Endothelial cell of umbilical vein (primary cell): ENCODE measurements at regions not wholly inside any gene's neighbourhood (a gene's known extent, or its start where the extent isn't known, plus 50 kb on each side); places are given as distances from the start of the nearest gene placed in this dataset.

Experiments used
- BruUV-seq: library from RNA; stranded (reverse); fragments of 400-500 nt; replicated peaks from 2 replicates; lab custom pipeline; 2021; lab: Mats Ljungman, UMichigan
- CTCF ChIA-PET: fragments of 300-600, 350-600 bp; sonication (Branson Sonifier 250); formaldehyde crosslinking; loops from one replicate; lab custom pipeline; 2021; ENCODE audit warnings: antibody characterized with exemption, inconsistent platforms; lab: Charles Lee
- POLR2A ChIA-PET: fragments of 300-600, 350-600 bp; sonication (Branson Sonifier 250); formaldehyde crosslinking; loops from one replicate; lab custom pipeline; 2021; ENCODE audit warnings: antibody characterized with exemption, inconsistent platforms; lab: Charles Lee
- DNase-seq: peaks from one replicate; pipeline ENCODE4 v3.0.0-alpha.2; 2011; ENCODE audit warnings: low read depth, low spot score
- FAIRE-seq: peaks from 2 replicates; lab custom pipeline; 2011; peaks lifted over from hg19 to GRCh38; lab: Jason Lieb, UNC
- H2AFZ ChIP-seq: 2 replicates; pipeline ENCODE4 v1.6.0; 2012; ENCODE audit warnings: low read depth, low read length, control low read depth, inconsistent platforms
- H3K27ac ChIP-seq: 2 replicates; pipeline ENCODE4 v1.5.1; 2011; ENCODE audit warnings: low read depth, mild to moderate bottlenecking, control low read depth, low read length, moderate library complexity; ENCODE audit not compliant: insufficient read depth
- H3K27me3 ChIP-seq, 2 experiments: 2 replicates each; pipeline versions ENCODE4 v1.6.0 to v1.6.1; 2011; ENCODE audit warnings: low read length in 2 of 2, mixed read lengths in 1 of 2; ENCODE audit not compliant: control insufficient read depth in 2 of 2, insufficient read depth in 2 of 2
- H3K36me3 ChIP-seq, 2 experiments: 2 replicates in 1 of 2; 3 replicates in 1 of 2; pipeline ENCODE4 v1.5.1; 2011; ENCODE audit warnings: low read length in 2 of 2, mild to moderate bottlenecking in 1 of 2, moderate library complexity in 1 of 2; ENCODE audit not compliant: control insufficient read depth in 2 of 2, insufficient read depth in 2 of 2; ENCODE audit errors: extremely low read depth in 1 of 2
- H3K4me1 ChIP-seq: 3 replicates; pipeline ENCODE4 v1.5.1; 2011; ENCODE audit warnings: mild to moderate bottlenecking, low read length; ENCODE audit not compliant: control insufficient read depth, insufficient read depth; ENCODE audit errors: extremely low read depth
- H3K4me2 ChIP-seq: 2 replicates; pipeline ENCODE4 v1.6.1; 2011; ENCODE audit warnings: low read length, control low read depth, mixed read lengths; ENCODE audit not compliant: insufficient read depth
- H3K4me3 ChIP-seq, 3 experiments: fragments of 200-600 bp in 1 of 3; sonication (generic), shearing (Covaris generic) in 1 of 3; replicated peaks in 1 of 3; 2 replicates each; pipeline ENCODE4 v1.5.1; 2011 to 2016; ENCODE audit warnings: control low read depth in 3 of 3, low read length in 3 of 3, mild to moderate bottlenecking in 2 of 3, inconsistent platforms in 1 of 3, low read depth in 1 of 3, moderate library complexity in 1 of 3; ENCODE audit not compliant: insufficient read depth in 1 of 3
- H3K79me2 ChIP-seq: 2 replicates; pipeline ENCODE4 v1.6.0; 2012; ENCODE audit warnings: low read length, inconsistent platforms; ENCODE audit not compliant: control insufficient read depth, insufficient read depth
- H3K9ac ChIP-seq: replicated peaks from 2 replicates; pipeline ENCODE3; 2011; ENCODE audit warnings: low read length, control low read depth; ENCODE audit not compliant: insufficient read depth; ENCODE audit errors: extremely low read depth
- H3K9me1 ChIP-seq: replicated peaks from 3 replicates; pipeline ENCODE4 v1.6.0; 2011; ENCODE audit warnings: mild to moderate bottlenecking, low read length; ENCODE audit not compliant: control insufficient read depth, insufficient read depth; ENCODE audit errors: extremely low read depth
- H3K9me3 ChIP-seq: replicated peaks from 2 replicates; pipeline ENCODE4 v1.5.1; 2012; ENCODE audit warnings: low read length, inconsistent platforms; ENCODE audit not compliant: control insufficient read depth, insufficient read depth
- H4K20me1 ChIP-seq: replicated peaks from 2 replicates; pipeline ENCODE3; 2011; ENCODE audit warnings: mild to moderate bottlenecking, low read length; ENCODE audit not compliant: control insufficient read depth, insufficient read depth; ENCODE audit errors: extremely low read depth
- CTCF ChIP-seq, 2 donors: IDR thresholded peaks; 1 replicate in 1 of 2; 2 replicates in 1 of 2; pipeline ENCODE4 v1.5.1; 2011; ENCODE audit warnings: low read length in 2 of 2, mild to moderate bottlenecking in 2 of 2, moderate library complexity in 2 of 2, control low read depth in 1 of 2, inconsistent platforms in 1 of 2, low read depth in 1 of 2; ENCODE audit not compliant: insufficient read depth in 1 of 2; ENCODE audit errors: extremely low read depth in 1 of 2
- EZH2 ChIP-seq: IDR thresholded peaks from 2 replicates; pipeline ENCODE4 v1.6.1; 2012; ENCODE audit warnings: borderline replicate concordance, low read depth, mild to moderate bottlenecking, moderate library complexity, low read length, inconsistent platforms; ENCODE audit not compliant: severe bottlenecking
- FOS ChIP-seq: IDR thresholded peaks from 2 replicates; pipeline ENCODE4 v1.6.1; 2011; ENCODE audit warnings: mild to moderate bottlenecking, low read length, moderate library complexity, borderline replicate concordance; ENCODE audit not compliant: insufficient read depth
- GATA2 ChIP-seq: IDR thresholded peaks from 2 replicates; pipeline ENCODE4 v1.7.0; 2011; ENCODE audit warnings: low read depth, mild to moderate bottlenecking, moderate library complexity, mixed read lengths, low read length; ENCODE audit not compliant: insufficient read length, insufficient read depth
- JUN ChIP-seq: IDR thresholded peaks from 2 replicates; pipeline ENCODE4 v1.6.1; 2011; ENCODE audit warnings: borderline replicate concordance, low read depth; ENCODE audit not compliant: insufficient read length, insufficient read depth
- MAX ChIP-seq: IDR thresholded peaks from 2 replicates; pipeline ENCODE4 v1.6.1; 2011; ENCODE audit not compliant: insufficient read depth, insufficient read length
- MYC ChIP-seq: IDR thresholded peaks from one replicate; pipeline ENCODE4 v1.6.1; 2011; ENCODE audit warnings: mild to moderate bottlenecking, low read depth, low read length
- POLR2A ChIP-seq: IDR thresholded peaks from 2 replicates; pipeline ENCODE4 v1.6.1; 2012; ENCODE audit warnings: low read depth, mild to moderate bottlenecking, control low read depth, low read length
- POLR2AphosphoS5 ChIP-seq: IDR thresholded peaks from 2 replicates; pipeline ENCODE4 v1.6.1; 2012; ENCODE audit warnings: low read depth, mild to moderate bottlenecking, control low read depth, low read length, moderate library complexity; ENCODE audit not compliant: insufficient read depth
- dilution Hi-C: fragments of 300-500 bp; cut with MboI; formaldehyde crosslinking; loops from one replicate; pipeline ENCODE4 v1.15.0; 2019; ENCODE audit warnings: low sequenced_read_pairs; ENCODE audit not compliant: extremely low pct_ligation_motif_present
- intact Hi-C: fragments of 100-400 bp; cut with micrococcal nuclease; formaldehyde crosslinking; loops from one replicate; pipeline ENCODE4 v1.10.0; 2022

GRCh38 chr3:73883497-73883896 lies 258.8 kb upstream of the PDZRN3 start:
- CTCF ChIA-PET: no interaction called here
- DNase-seq: no peak
- H3K4me2 ChIP-seq: no peak overlapping the region
- FAIRE-seq: no peak
- intact Hi-C loops (no loop called here), dilution Hi-C loops (no loop called here)
- peaks cover 2% of the 10 kb centered on the region for H3K9me3 ChIP-seq
- TF ChIP-seq MYC: no peak
- no peak for TF ChIP-seq JUN
- no peak for TF ChIP-seq FOS
- TF ChIP-seq CTCF (IDR thresholded peaks at IDR 0.05; ENCODE audit: extremely low read depth in 1 of 2, insufficient read depth in 1 of 2, low read depth in 1 of 2, low read length in 2 of 2): no peak
- POLR2A ChIA-PET: no interaction called here
- no peaks in the 10 kb centered on the region for H3K36me3 ChIP-seq
- H3K27ac ChIP-seq: no peak overlapping the region
- no peak overlapping the region for H3K4me3 ChIP-seq
- no peak overlapping the region for H2AFZ ChIP-seq
- no peaks in the 10 kb centered on the region for H3K4me1 ChIP-seq
- H3K9me1 ChIP-seq: no peaks in the 10 kb centered on the region
- no peak overlapping the region for H3K9ac ChIP-seq
- no TSS peak for BruUV-seq
- no peaks in the 10 kb centered on the region for H3K79me2 ChIP-seq
- H3K27me3 ChIP-seq: no peaks in the 10 kb centered on the region
- H4K20me1 ChIP-seq: no peaks in the 10 kb centered on the region

- Histone ChIP-seq H3K79me2 (no peaks in the 10 kb centered on the region), H3K27me3 (no peaks in the 10 kb centered on the region), H3K36me3 (no peaks in the 10 kb centered on the region), H4K20me1 (no peaks in the 10 kb centered on the region), H2AFZ (no peak overlapping the region), H3K4me2 (no peak overlapping the region), H3K9me1 (no peaks in the 10 kb centered on the region), H3K9ac (no peak overlapping the region), H3K27ac (no peak overlapping the region), H3K9me3 (no peaks in the 10 kb centered on the region), H3K4me3 (no peak overlapping the region), H3K4me1 (no peaks in the 10 kb centered on the region)
- dilution Hi-C loops (no loop called here), intact Hi-C loops (no loop called here)
- no peak for FAIRE-seq
- BruUV-seq: no TSS peak
- CTCF ChIA-PET: no interaction called here
- no peak for DNase-seq
- TF ChIP-seq EZH2 (no peak), JUN (no peak), CTCF (IDR thresholded peaks at IDR 0.05; ENCODE audit: extremely low read depth in 1 of 2, insufficient read depth in 1 of 2, low read depth in 1 of 2, low read length in 2 of 2) (no peak), POLR2AphosphoS5 (no peak), MYC (no peak), POLR2A (no peak), MAX (no peak), FOS (no peak), GATA2 (no peak)
- POLR2A ChIA-PET: no interaction called here
These were observed 250.0 kb upstream of the PDZRN3 start for GRCh38 chr3:73874606-73875369.
